ENCODE measurements at regions not wholly inside any gene's neighbourhood (a gene's known extent, or its start where the extent isn't known, plus 50 kb on each side); places are given as distances from the start of the nearest gene placed in this dataset.
A peak's percentile ranks its signal among the peaks of the same experiment; 100 is the strongest.

DNA sequence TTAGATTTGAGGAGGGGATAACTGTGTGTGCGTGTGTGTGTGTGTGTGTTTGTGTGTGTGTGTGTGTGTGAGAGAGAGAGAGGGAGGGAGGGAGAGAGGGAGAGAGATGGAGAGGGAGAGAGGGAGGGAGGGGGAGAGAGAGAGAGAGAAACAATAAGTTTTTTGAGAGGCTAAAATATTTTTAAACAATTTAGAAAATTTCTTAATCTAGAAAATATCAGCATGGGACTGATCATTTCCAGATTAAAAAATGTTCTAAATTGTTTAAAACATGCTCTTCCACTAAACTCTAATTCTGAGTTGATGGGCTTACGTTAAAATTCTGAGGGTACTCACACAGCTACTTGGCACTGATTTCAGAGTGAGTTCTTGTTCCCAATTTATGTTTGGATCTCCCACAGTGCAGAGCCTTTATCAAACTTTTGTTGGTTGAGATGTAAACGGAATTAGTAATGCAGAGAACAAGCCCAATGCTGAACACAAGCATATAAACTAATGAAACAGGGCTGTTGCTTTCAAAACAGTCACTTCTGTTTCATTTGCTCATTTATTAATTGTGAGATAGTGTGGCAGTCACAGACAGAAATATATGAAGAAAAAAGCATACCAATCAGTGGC, 73.4 kb upstream of the RGS2 start:
- TF ChIP-seq, protein P1, sequence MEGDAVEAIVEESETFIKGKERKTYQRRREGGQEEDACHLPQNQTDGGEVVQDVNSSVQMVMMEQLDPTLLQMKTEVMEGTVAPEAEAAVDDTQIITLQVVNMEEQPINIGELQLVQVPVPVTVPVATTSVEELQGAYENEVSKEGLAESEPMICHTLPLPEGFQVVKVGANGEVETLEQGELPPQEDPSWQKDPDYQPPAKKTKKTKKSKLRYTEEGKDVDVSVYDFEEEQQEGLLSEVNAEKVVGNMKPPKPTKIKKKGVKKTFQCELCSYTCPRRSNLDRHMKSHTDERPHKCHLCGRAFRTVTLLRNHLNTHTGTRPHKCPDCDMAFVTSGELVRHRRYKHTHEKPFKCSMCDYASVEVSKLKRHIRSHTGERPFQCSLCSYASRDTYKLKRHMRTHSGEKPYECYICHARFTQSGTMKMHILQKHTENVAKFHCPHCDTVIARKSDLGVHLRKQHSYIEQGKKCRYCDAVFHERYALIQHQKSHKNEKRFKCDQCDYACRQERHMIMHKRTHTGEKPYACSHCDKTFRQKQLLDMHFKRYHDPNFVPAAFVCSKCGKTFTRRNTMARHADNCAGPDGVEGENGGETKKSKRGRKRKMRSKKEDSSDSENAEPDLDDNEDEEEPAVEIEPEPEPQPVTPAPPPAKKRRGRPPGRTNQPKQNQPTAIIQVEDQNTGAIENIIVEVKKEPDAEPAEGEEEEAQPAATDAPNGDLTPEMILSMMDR (IDR thresholded peaks at IDR 0.05; ENCODE audit: low read depth, low read length) = no peak
- H3K4me3 ChIP-seq (replicated peaks in 1 of 2; ENCODE audit: low read depth in 2 of 2, low read length in 2 of 2) = no peak overlapping the region
- DNase-seq (ENCODE audit: low read depth in 2 of 2) = no peak

DNA sequence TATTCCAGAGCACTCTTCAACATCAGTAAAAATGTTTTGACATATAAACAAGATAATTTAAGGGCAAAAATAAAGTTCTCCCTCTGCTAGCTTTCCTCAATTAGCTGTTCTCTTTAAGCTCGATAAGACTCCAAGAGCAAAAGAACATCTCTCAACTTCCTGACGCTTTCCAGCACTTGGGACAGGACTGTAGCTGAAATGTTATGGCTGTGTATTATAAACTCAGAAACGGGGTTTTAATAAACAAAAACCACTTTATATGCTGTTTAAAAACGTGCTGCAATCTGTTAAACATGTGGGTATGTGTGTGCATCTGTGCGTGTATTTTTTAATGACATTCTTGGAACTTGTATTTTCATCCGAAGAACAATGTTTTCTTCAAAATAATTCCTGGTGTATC, 71.5 kb upstream of the RGS2 start:
- DNase-seq (ENCODE audit: low read depth in 2 of 2) = no peak
- TF ChIP-seq, protein P1 (IDR thresholded peaks at IDR 0.05; ENCODE audit: low read depth, low read length) = no peak
- H3K4me3 ChIP-seq (replicated peaks in 1 of 2; ENCODE audit: low read depth in 2 of 2, low read length in 2 of 2) = no peak overlapping the region

DNA sequence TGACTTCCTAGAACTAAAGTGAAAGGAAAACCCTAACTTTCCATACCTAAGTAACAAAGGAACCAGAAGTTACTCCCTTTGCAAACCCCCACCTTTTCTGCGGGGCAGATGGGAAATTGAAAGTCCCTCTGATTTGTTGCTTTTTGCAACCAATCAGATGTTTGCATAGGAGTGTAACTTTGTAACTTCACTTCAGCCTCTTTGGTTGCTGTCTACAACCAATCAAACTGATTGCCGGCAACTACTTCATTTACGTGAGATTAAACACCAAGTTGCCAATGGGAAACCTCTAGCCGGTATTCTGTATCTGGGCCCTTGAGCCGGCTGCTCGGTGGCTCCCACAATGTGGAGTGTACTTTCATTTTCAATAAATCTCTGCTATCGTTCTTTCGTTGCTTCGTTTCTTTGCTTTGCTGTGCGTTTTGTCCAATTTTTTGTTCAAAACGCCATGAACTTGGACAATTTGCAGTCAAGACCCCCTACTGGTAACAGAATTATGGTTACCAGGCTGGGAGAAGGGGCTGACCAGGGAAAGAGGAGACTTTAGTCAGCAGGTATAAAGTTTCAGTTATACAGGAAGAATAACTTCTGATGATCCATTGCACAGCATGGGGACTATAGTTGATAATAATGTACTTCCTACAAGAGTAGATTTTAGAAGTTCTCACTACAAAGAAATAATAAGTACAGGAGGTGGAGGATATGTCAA, 69.2 kb upstream of the RGS2 start:
- no peak overlapping the region for H3K4me3 ChIP-seq (replicated peaks in 1 of 2; ENCODE audit: low read depth in 2 of 2, low read length in 2 of 2)
- no peak for DNase-seq (ENCODE audit: low read depth in 2 of 2)
- TF ChIP-seq, protein P1 (IDR thresholded peaks at IDR 0.05; ENCODE audit: low read depth, low read length) = no peak

DNA sequence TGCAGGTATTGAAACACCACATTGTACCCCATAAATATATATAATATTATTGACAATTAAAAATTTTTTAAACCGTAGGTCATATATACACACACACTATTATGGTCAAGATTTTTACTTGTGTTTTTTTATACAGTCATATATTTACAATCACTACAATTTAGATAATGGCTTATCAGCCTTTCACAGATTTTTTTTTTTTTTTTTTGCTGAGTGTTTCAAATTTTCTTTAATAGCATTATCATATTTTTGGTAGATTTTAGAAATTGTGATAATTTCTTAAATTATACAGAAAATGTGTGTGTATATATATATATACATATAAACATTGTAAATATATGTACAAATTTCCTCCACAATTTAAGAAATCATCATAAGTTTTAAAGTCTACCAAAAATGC, 68.6 kb upstream of the RGS2 start:
- TF ChIP-seq, protein P1 (IDR thresholded peaks at IDR 0.05; ENCODE audit: low read depth, low read length) = no peak
- no peak for DNase-seq (ENCODE audit: low read depth in 2 of 2)
- H3K4me3 ChIP-seq (replicated peaks in 1 of 2; ENCODE audit: low read depth in 2 of 2, low read length in 2 of 2) = no peak overlapping the region

DNA sequence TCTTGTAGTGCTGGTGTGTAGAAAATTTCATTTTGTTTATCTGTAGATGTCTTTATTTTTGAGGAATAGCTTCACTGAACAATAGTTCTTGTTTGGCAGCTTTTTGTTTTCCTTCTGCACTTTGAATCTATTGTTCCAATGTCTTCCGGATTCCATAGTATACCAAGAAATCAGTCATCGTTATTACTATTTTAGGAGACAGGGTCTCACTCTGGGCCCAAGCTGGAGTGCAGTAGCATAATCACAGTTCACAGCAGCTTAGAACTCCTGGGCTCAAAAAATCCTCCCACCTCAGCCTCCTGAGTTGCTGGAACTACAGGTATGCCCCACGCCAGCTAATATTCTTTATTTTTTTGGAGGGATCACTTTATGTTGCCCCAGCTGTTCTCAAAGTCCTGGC, 67.7 kb upstream of the RGS2 start:
- TF ChIP-seq, protein P1 (IDR thresholded peaks at IDR 0.05; ENCODE audit: low read depth, low read length) = no peak
- H3K4me3 ChIP-seq (replicated peaks in 1 of 2; ENCODE audit: low read depth in 2 of 2, low read length in 2 of 2) = no peak overlapping the region
- no peak for DNase-seq (ENCODE audit: low read depth in 2 of 2)

DNA sequence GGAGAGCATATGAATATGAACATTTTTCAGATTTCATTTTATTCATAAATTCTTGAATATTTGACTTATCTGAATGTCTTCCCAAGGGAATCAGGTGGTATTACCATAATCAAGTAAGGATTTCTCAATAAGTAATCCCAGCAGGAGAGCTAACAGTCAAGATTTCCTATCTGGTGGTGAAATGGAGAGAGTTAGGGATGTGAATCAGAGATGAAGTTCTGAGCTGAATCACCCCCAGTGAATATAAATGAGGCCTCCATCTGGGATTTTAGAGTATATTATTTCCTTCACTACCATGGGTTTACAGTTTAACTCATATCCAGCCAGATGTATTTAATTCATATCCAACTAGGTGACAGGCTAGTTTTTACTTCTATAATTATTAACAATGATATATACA, 61.5 kb upstream of the RGS2 start:
- DNase-seq (ENCODE audit: low read depth in 2 of 2) = peak; percentile 42 to 80
- TF ChIP-seq, protein P1 (IDR thresholded peaks at IDR 0.05; ENCODE audit: low read depth, low read length) = no peak
- H3K4me3 ChIP-seq (replicated peaks in 1 of 2; ENCODE audit: low read depth in 2 of 2, low read length in 2 of 2) = no peak overlapping the region

Data from cardiac fibroblast (primary cell).